Suppressor macrophage treated with lipopolysaccharide for 4 hours (primary cell): ENCODE measurements at regions not wholly inside any gene's neighbourhood (a gene's known extent, or its start where the extent isn't known, plus 50 kb on each side); places are given as distances from the start of the nearest gene placed in this dataset.
A peak's percentile ranks its signal among the peaks of the same experiment; 100 is the strongest.
"Not testable (repeated sequence)": the region's sequence is repeated elsewhere in the genome, so short reads cannot be mapped to it uniquely, and the experiment has no call there.

Experiments
- DNase-seq: peaks from one replicate; pipeline ENCODE4 v3.0.0-alpha.2; 2020

- DNase-seq, result no peak
These were observed 443.2 kb upstream of the FGF16 start for GRCh38 chrX:77003956-77004355.

DNA sequence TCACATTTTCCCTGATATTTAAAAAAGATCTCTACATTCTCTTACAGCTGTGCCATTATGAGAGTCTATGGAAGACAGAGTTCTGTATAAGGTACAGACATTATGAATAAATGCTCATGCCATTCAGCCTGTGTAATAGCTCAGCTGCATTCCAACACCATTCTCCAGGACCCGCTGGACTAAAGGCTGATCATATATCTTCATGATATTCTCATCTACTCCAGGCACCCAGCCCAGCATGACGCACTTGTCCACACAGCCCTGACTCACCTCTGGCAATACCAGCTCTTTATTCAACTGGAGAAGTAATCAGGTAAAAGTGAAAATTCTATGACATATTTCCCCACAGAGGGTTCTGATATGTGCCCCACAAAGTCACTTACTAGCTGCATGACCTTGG is 437.5 kb upstream of the FGF16 start:
- DNase-seq, result no peak

DNA sequence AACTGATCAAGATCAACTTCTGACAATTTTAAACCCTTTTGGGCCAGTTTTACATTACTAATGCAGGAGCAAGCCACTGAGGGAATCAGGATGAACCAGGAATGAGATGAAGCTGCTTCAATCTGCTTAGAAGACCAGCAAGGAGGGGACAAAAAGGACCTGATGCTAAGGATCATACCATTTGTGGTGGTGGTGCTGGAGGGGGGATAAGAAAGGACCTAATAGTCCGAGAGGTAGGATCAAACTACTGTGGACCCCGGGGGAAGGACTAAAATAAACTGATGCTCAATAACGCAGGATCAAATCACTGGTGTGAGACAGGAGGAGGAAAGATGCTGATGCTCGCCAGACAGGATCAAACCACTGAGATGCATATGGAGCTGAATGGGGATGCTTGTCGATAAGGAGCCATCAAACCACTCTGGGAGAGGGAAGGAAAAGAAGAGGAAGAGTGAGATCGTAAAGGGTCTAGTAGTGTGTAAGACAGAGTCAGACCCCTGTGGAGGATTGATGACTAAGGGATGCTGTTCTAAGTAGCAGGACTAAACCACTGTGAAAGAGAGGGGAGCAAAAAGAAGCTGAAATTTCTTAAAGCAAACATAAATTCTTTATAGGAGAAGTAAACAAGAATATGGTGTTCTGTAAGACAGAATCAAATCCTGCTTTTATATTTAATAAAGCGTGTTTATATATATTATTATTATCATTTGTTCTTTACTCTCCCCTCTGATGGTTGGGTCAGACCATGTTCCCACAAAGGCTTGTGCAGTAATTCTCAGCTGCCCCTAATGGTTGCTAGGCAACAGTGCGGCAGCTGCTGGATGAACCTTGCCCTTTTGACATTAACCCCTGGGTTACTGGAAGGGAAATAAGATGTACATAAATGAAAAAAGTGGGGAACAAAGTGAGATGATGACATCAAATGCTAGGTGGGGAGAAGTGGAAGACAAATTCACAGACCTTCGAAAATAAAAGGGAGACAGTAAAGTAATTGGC is 432.5 kb upstream of the FGF16 start:
- DNase-seq, result no peak

- DNase-seq, result no peak
These were observed 430.1 kb upstream of the FGF16 start for GRCh38 chrX:77017093-77017492.

GRCh38 chrX:77046180-77046810 is 400.9 kb upstream of the FGF16 start:
- DNase-seq, result not testable (repeated sequence)

DNA sequence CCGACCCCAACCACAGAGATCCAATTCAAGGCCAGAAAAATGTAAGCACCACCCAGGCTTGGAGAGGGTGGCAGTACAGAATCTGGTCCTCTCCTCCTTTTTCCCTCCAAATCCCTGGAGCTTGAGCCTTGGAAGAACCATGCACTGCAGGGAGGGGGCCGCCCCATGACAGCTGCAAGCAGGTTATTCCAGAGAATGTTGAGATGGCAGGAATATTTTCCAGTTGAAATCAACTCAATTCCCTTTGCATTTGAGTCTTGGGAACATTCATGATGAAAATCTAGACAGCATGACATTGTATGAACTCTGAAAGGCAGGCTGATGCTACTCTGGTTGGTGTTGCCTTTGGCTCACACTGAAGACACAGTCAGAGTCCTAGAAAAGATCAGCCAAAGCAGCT is 386.6 kb upstream of the FGF16 start:
- DNase-seq, result no peak

DNA sequence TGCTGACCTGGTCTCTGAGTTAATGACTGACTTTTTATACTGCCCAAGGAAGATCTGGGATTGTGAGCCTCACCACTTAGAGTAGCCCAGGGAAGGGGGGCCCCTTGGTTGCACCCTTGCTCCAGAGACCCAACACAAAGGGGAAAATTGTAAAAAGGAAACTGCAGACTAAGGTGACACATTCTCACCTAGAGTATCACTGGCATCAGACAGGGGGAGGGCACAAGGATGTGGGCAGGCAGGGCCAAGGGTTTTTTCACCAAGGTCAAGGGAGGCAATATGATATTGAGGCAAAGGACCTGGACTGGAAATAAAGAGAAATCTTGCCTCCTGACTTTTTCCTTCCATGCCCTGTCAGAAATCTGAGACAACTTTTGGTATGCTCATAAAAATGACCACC is 386.2 kb upstream of the FGF16 start:
- no peak for DNase-seq

DNA sequence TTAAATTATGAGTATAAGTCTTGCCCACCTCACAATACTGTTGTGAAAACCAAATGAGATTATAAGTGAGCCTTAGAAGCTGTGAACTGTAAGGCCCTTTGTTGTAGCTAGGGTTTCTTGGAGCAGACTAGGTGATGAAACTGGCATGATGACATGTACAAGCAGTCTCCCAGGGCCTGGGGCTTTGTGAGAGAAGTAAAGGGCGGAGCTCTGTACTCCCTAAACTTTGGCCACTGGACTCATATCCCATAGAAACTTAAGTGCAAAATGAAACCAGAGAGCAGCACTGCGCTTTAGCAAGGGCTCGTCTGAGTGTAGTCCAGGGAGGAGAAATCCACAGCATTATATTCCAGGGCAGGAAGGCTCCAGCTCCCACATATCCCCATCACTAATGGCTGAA is 385.6 kb upstream of the FGF16 start:
- DNase-seq, result no peak

DNA sequence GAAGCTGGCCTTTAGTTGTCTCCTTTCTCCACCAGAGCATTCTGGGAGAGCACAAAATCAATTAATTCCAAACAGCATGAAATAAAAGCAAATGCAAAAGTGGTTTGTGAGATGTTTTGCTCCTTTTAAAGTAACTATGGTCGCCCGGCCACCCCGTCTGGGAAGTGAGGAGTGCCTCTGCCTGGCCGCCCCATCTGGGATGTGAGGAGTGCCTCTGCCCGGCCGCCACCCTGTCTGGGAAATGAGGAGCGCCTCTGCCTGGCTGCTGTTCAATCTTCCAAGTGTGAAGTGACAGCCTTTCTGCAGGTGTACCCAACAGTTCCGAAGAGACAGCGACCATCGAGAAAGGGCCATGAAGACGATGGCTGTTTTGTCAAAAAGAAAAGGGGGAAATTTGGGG is 381.3 kb upstream of the FGF16 start:
- DNase-seq, result no peak

DNA sequence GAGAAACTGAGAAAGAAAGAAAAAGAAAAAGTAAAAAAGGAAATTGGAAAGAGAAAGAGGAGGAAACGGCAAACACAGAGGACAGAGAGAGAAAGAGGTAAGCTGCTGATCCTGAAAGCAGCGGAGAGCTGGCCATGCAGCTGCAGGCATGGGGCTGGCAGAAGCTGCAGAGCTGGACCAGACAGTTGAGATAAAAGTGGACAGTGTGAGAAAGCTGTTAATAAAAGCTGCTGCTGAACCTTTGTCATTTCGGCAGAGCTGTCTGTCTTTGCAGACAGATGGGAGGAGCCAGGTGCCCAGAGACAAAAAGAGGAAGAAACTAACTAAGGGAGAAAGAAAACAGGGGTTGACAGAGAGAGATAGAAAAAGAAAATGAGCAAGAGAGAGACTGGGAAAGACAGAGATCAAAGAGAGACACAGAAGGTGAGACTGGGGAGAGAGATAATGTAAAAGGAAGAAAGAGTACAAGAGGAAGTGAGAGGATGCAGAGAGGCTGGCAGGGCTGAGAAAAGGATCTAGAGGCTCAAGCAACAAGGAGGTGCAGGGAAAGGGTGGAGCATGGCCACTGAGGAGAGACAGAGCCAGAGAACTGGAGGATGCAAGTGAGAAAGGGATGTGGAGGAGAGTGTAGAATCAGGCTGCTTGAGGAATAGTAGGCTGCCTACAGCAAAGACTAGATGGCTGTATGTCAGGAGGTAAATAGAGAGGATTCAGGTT is 376.8 kb upstream of the FGF16 start:
- DNase-seq, result no peak

DNA sequence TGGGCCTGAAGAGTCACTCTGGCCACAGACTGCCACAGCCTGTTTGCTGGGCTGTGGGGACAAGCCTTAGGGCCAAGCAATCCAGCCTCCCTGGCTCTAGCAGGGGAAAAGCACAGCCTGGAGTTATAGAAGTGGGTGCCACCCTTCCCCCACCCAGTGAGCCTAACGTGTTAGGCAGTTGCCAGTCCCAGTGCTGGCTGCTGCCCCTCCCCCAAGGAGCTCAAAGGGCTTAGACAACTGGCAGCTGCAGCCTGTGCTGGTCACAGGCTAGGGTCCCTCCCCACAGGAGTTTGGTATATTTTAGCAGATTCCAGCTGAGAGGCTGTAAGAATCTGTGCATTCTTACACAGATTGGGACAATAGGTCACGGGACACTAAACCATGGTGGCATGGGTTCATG is 370.3 kb upstream of the FGF16 start:
- DNase-seq, result no peak

GRCh38 chrX:77081237-77081636 is 366.0 kb upstream of the FGF16 start:
- not testable (repeated sequence) for DNase-seq

GRCh38 chrX:77085372-77085771 is 361.8 kb upstream of the FGF16 start:
- DNase-seq, result no peak

GRCh38 chrX:77087529-77088169 is 359.5 kb upstream of the FGF16 start:
- no peak for DNase-seq

DNA sequence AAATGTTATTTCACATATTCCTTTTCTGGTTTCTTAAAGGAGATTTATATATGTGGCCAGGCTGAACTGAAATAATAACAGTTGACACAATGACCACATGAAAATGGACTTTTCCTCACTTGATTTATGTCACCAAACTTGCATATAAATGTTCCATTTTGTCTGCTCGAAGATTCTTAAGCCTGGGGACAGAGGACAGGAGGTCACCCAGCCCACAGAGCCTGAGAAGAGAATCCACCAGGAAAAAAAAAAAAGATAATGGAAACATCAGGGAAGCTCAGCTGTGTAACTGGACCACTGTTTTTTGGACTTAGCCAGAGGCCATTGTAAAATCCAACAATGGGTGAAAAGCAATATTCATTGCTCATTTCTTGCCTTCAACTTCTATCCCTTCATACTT is 359.0 kb upstream of the FGF16 start:
- DNase-seq, result no peak

GRCh38 chrX:77114501-77114900 is 332.7 kb upstream of the FGF16 start:
- no peak for DNase-seq

DNA sequence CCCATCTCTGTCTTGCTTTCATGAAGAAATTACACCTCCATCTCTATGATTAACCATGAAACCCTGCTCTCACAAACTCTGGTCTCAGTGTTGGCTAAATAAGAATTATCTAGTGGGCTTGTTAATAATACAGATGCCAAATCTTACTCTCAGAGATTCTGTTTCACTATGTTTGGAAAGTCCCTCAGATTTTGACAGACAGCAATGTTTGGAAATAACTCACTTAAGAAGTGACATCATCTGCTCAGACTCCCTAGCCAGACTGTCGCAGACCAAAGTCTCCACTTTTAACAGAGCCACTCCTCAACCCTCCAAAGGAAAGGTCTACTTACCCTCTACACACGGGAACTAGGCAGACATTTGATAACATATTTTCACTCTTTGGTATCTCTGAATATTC is 328.5 kb upstream of the FGF16 start:
- no peak for DNase-seq

- DNase-seq, result no peak
These were observed 327.5 kb upstream of the FGF16 start for GRCh38 chrX:77119706-77120105.

- DNase-seq, result not testable (repeated sequence)
These were observed 323.3 kb upstream of the FGF16 start for GRCh38 chrX:77123917-77124316.

DNA sequence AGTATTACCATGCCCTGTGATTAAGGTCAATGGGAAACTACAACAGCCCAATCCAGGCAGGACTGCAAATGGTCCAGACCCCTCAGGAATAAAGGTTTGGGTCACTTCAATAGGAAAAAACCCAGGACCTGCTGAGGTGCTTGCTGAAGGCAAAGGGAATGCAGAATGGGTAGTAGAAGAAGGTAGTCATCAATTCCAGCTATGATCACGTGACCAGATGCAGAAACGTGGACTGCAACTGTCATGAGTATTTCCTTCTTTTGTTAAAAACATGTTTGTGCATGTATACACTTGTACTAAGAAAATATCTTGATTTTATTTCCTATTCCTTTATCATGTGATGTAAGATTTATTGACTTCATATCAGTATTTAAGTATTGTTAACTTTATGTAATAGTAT is 319.6 kb upstream of the FGF16 start:
- not testable (repeated sequence) for DNase-seq

GRCh38 chrX:77143907-77144306 is 303.3 kb upstream of the FGF16 start:
- DNase-seq, result no peak

GRCh38 chrX:77160301-77160700 is 286.9 kb upstream of the FGF16 start:
- peak; percentile 1 for DNase-seq

DNA sequence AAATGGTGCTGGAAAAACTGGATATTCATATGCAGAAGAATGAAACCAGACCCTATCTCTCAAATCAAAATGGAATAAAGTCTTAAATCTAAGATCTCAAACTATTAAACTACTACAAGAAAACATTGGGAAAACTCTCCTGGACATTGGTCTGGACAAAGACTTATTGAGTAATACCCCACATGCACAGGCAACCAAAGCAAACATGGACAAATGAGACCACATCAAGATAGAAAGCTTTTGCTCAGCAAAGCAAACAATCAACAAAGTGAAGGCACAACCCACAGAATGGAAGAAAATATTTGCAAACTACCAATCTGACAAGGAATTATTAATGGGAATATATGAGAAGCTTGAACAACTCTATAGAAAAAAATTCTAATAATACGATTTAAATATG is 284.4 kb upstream of the FGF16 start:
- DNase-seq, result no peak
